SK-N-SH (cell line): ENCODE measurements at regions not wholly inside any gene's neighbourhood (a gene's known extent, or its start where the extent isn't known, plus 50 kb on each side); places are given as distances from the start of the nearest gene placed in this dataset.

Experiments
- CTCF ChIA-PET: fragments of 300-600, 350-600 bp; formaldehyde crosslinking; extraction: SDS; loops from one replicate; lab custom pipeline; 2021; lab: Yijun Ruan, JAX
- POLR2A ChIA-PET: fragments of 350-600 bp; sonication (Branson Sonifier 250); formaldehyde crosslinking; extraction: SDS; loops from one replicate; lab custom pipeline; 2020; ENCODE audit warnings: antibody characterized with exemption, inconsistent platforms; lab: Yijun Ruan, JAX
- DNase-seq: peaks from one replicate; pipeline ENCODE4 v3.0.0; 2012
- H2AFZ ChIP-seq: fragments of 200-600 bp; sonication (generic); 2 replicates; pipeline ENCODE4 v1.8.1; 2016; ENCODE audit warnings: antibody characterized with exemption, mild to moderate bottlenecking, low read depth
- H3F3A ChIP-seq: fragments of 200-600 bp; sonication (generic); replicated peaks from 2 replicates; pipeline ENCODE3; 2016; ENCODE audit warnings: antibody characterized with exemption, mild to moderate bottlenecking; ENCODE audit not compliant: insufficient read depth
- H3K27ac ChIP-seq, 2 experiments: fragments of 200-500 bp in 1 of 2; fragments of 200-600 bp in 1 of 2; sonication (Bioruptor generic) in 1 of 2; sonication (generic), shearing (Covaris generic) in 1 of 2; 2 replicates each; pipeline versions ENCODE4 v1.5.1 to v1.6.1; 2014 to 2016; ENCODE audit warnings: low read depth in 2 of 2, inconsistent platforms in 1 of 2, low read length in 1 of 2, mild to moderate bottlenecking in 1 of 2, mixed read lengths in 1 of 2
- H3K27me3 ChIP-seq: fragments of 200-600 bp; sonication (generic), shearing (Covaris generic); 2 replicates; pipeline ENCODE4 v1.6.1; 2016; ENCODE audit warnings: mixed run types; ENCODE audit not compliant: insufficient read depth
- H3K36me3 ChIP-seq, 2 experiments: fragments of 200-500 bp in 1 of 2; fragments of 200-600 bp in 1 of 2; sonication (Bioruptor generic) in 1 of 2; sonication (generic) in 1 of 2; replicated peaks in 1 of 2; 2 replicates each; pipeline versions ENCODE3 to v1.5.1; 2014 to 2016; ENCODE audit warnings: low read length in 1 of 2, mild to moderate bottlenecking in 1 of 2; ENCODE audit not compliant: insufficient read depth in 2 of 2, control insufficient read depth in 1 of 2
- H3K4me1 ChIP-seq, 2 experiments: fragments of 200-500 bp in 1 of 2; fragments of 200-600 bp in 1 of 2; sonication (Bioruptor generic) in 1 of 2; sonication (generic), shearing (Covaris generic) in 1 of 2; 2 replicates each; pipeline versions ENCODE4 v1.5.1 to v1.6.1; 2014 to 2016; ENCODE audit warnings: low read depth in 1 of 2, low read length in 1 of 2, mixed run types in 1 of 2; ENCODE audit not compliant: insufficient read depth in 2 of 2, control insufficient read depth in 1 of 2
- H3K4me2 ChIP-seq: fragments of 200-600 bp; sonication (generic), shearing (Covaris generic); 2 replicates; pipeline ENCODE4 v1.6.1; 2017; ENCODE audit warnings: mixed run types
- H3K4me3 ChIP-seq, 2 experiments: fragments of 200-500 bp in 1 of 2; fragments of 200-600 bp in 1 of 2; sonication (Bioruptor generic) in 1 of 2; sonication (generic), shearing (Covaris generic) in 1 of 2; 2 replicates each; pipeline versions ENCODE4 v1.5.1 to v1.8.1; 2014 to 2016; ENCODE audit warnings: low read depth in 2 of 2, inconsistent platforms in 1 of 2, low read length in 1 of 2, mild to moderate bottlenecking in 1 of 2, mixed read lengths in 1 of 2, moderate library complexity in 1 of 2
- H3K79me2 ChIP-seq: fragments of 200-600 bp; sonication (generic); 2 replicates; pipeline ENCODE4 v1.8.1; 2017; ENCODE audit warnings: mild to moderate bottlenecking; ENCODE audit not compliant: insufficient read depth
- H3K9ac ChIP-seq: fragments of 200-600 bp; sonication (generic); 2 replicates; pipeline ENCODE4 v1.6.1; 2017; ENCODE audit warnings: mixed run types
- H3K9me2 ChIP-seq: fragments of 200-600 bp; sonication (generic); 2 replicates; pipeline ENCODE4 v1.6.1; 2017; ENCODE audit warnings: mixed run types
- H3K9me3 ChIP-seq: fragments of 200-600 bp; sonication (generic); 2 replicates; pipeline ENCODE4 v1.6.1; 2017; ENCODE audit warnings: mixed run types, mild to moderate bottlenecking, moderate library complexity
- H4K20me1 ChIP-seq: fragments of 200-600 bp; sonication (generic); 2 replicates; pipeline ENCODE4 v1.6.1; 2017; ENCODE audit warnings: mild to moderate bottlenecking, mixed run types; ENCODE audit not compliant: insufficient read depth
- CHD2 ChIP-seq: fragments of 150-350 bp; IDR thresholded peaks from 2 replicates; pipeline ENCODE4 v1.6.1; 2018; ENCODE audit warnings: low read length; ENCODE audit not compliant: partially characterized antibody
- ELF1 ChIP-seq: IDR thresholded peaks from 2 replicates; pipeline ENCODE4 v1.4.0; 2012
- EP300 ChIP-seq, 2 experiments: IDR thresholded peaks; 2 replicates each; pipeline versions ENCODE4 v1.4.0 to v1.6.1; 2012; ENCODE audit warnings: borderline replicate concordance in 1 of 2, low read depth in 1 of 2, low read length in 1 of 2
- GABPA ChIP-seq: IDR thresholded peaks from 2 replicates; pipeline ENCODE4 v1.4.0; 2012; ENCODE audit warnings: low read depth, mild to moderate bottlenecking
- GATA2 ChIP-seq: sonication (generic); formaldehyde crosslinking; IDR thresholded peaks from 2 replicates; pipeline ENCODE4 v1.5.0; 2020; ENCODE audit warnings: mild to moderate bottlenecking, missing genetic modification reagents
- JUND ChIP-seq: IDR thresholded peaks from 2 replicates; pipeline ENCODE4 v1.4.0; 2012
- MXI1 ChIP-seq: IDR thresholded peaks from 2 replicates; pipeline ENCODE4 v1.6.1; 2012; ENCODE audit warnings: mild to moderate bottlenecking, low read depth, low read length, improper control_type of control experiment
- POLR2AphosphoS5 ChIP-seq: IDR thresholded peaks from 2 replicates; pipeline ENCODE4 v1.6.1; 2012; ENCODE audit warnings: low read depth, low read length
- RAD21 ChIP-seq: IDR thresholded peaks from 2 replicates; pipeline ENCODE4 v1.6.1; 2012; ENCODE audit warnings: mild to moderate bottlenecking, low read length
- SIN3A ChIP-seq: IDR thresholded peaks from 2 replicates; pipeline ENCODE4 v1.6.1; 2012; ENCODE audit warnings: low read depth, mild to moderate bottlenecking, low read length, moderate library complexity, borderline replicate concordance
- TAF1 ChIP-seq: IDR thresholded peaks from 2 replicates; pipeline ENCODE4 v1.6.1; 2012; ENCODE audit warnings: low read depth, mild to moderate bottlenecking, low read length, moderate library complexity, borderline replicate concordance
- TEAD4 ChIP-seq: IDR thresholded peaks from 2 replicates; pipeline ENCODE4 v1.4.0; 2012; ENCODE audit warnings: mild to moderate bottlenecking, borderline replicate concordance; ENCODE audit not compliant: insufficient read depth
- YY1 ChIP-seq: IDR thresholded peaks from 2 replicates; pipeline ENCODE4 v1.4.0; 2012; ENCODE audit warnings: low read depth, mild to moderate bottlenecking
- WGBS: methylation state at CpG from one replicate; pipeline ENCODE4 v1.1.6; 2017; ENCODE audit warnings: low lambda C conversion rate; 5-methylcytosine and 5-hydroxymethylcytosine counted together
- TF ChIP-seq, protein P1 (sequence below): IDR thresholded peaks from 2 replicates; pipeline ENCODE4 v1.4.0; 2012; ENCODE audit warnings: low read depth, borderline replicate concordance
- TF ChIP-seq, protein P2 (sequence below): IDR thresholded peaks from 2 replicates; pipeline ENCODE4; 2012
- TF ChIP-seq, protein P3 (sequence below): fragments of 200-600 bp; sonication (generic); IDR thresholded peaks from 2 replicates; pipeline ENCODE4 v1.6.1; 2017; ENCODE audit warnings: antibody characterized with exemption, mild to moderate bottlenecking, moderate library complexity

DNA sequence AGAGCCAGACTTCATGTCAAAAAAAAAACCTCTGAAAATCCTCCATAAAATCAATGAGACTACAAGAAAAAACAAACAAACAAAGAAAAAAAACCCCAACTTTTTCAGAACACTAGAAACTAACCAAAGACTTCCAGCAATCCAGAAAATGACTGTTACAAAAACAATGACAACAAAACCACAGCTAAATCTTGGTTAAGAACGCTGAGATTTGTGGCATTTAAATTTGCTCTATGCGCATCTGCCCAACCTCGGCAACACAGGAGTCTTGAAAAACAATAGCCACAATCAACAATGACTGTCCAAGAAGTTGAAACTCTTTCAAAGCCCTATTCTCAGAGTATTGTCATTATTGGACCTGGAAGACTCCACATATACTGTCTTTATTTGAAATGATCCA, 402.4 kb downstream of the ZFHX3 start:
- ChIA-PET POLR2A (no interaction called here), CTCF (no interaction called here)
- no peak for DNase-seq
- Histone ChIP-seq H3K9me2 (no peaks in the 10 kb centered on the region), H3K4me1 (no peaks in the 10 kb centered on the region), H3K27ac (no peak overlapping the region), H3K9ac (no peak overlapping the region), H3K36me3 (no peaks in the 10 kb centered on the region), H3K4me3 (no peak overlapping the region), H3K27me3 (no peaks in the 10 kb centered on the region), H3K4me2 (no peak overlapping the region), H3K79me2 (no peaks in the 10 kb centered on the region), H3K9me3 (no peaks in the 10 kb centered on the region), H4K20me1 (no peaks in the 10 kb centered on the region), H2AFZ (no peak overlapping the region), H3F3A (peaks cover 4% of the 10 kb centered on the region)
- TF ChIP-seq, protein P1, sequence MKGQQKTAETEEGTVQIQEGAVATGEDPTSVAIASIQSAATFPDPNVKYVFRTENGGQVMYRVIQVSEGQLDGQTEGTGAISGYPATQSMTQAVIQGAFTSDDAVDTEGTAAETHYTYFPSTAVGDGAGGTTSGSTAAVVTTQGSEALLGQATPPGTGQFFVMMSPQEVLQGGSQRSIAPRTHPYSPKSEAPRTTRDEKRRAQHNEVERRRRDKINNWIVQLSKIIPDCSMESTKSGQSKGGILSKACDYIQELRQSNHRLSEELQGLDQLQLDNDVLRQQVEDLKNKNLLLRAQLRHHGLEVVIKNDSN = no peak
- TF ChIP-seq JUND (no peak), TEAD4 (no peak)
- 94% methylated on average over 3 of the region's 3 CpGs for WGBS

DNA sequence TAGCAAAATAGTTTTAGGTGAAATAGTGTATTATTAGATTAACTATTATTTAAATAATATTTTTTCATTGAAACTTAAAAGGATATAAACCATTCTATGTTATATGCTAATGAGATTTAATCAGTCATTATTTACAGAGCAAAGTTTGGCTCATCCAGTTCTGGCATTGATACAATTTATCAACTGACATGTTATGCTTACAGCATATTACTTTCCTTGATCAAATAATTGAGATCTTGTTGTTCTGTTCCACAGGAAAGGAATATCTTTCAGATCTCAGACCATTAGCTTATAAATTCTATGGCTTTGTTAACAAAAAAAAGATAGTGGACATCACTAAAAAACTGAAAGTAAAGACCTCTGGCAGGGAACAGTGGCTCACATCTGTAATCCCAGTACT, 403.0 kb downstream of the ZFHX3 start:
- CTCF ChIA-PET = interaction anchor here (1.2 kb wide), 1 partner anchor 14 kb away, joined by 3 read pairs; no protein-coding TSS in a partner anchor

DNA sequence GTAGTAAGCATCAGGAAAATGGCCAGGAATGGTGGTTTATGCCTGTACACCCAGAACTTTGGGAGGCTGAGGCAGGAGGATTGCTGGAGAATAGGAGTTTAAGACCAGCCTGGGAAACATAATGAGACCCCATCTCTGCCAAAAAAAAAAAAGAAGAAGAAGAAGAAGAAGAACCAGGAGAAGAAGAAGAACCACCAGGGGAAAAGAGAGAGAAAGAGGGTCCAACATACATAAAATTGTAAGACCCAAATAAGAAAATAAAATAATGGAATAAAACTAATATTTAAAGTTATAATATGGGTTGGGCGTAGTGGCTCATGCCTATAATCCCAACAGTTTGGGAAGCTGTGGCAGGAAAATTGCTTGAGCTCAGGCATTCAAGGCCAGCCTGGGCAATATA, 408.4 kb downstream of the ZFHX3 start:
- no peaks in the 10 kb centered on the region for H3K9me3 ChIP-seq
- H3K4me2 ChIP-seq = no peak overlapping the region
- peaks cover 4% of the 10 kb centered on the region for H3F3A ChIP-seq
- H3K4me1 ChIP-seq = peaks cover 3 to 4% of the 10 kb centered on the region in 2 experiments; a peak in 2 of 4 replicates
- H3K4me3 ChIP-seq = no peak overlapping the region
- H3K79me2 ChIP-seq = no peaks in the 10 kb centered on the region
- DNase-seq = no peak
- no peaks in the 10 kb centered on the region for H3K27me3 ChIP-seq
- 85% methylated on average over 1 of the region's 1 CpG for WGBS
- H3K9me2 ChIP-seq = no peaks in the 10 kb centered on the region
- no peaks in the 10 kb centered on the region for H3K36me3 ChIP-seq
- no peak overlapping the region for H3K9ac ChIP-seq
- no peak overlapping the region for H3K27ac ChIP-seq
- no peak for TF ChIP-seq CHD2
- TF ChIP-seq POLR2AphosphoS5 = no peak
- no peak for TF ChIP-seq SIN3A
- TF ChIP-seq YY1 = no peak
- no peak for TF ChIP-seq TAF1
- TF ChIP-seq, protein P2, sequence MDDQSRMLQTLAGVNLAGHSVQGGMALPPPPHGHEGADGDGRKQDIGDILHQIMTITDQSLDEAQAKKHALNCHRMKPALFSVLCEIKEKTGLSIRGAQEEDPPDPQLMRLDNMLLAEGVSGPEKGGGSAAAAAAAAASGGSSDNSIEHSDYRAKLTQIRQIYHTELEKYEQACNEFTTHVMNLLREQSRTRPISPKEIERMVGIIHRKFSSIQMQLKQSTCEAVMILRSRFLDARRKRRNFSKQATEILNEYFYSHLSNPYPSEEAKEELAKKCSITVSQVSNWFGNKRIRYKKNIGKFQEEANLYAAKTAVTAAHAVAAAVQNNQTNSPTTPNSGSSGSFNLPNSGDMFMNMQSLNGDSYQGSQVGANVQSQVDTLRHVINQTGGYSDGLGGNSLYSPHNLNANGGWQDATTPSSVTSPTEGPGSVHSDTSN = no peak
- TF ChIP-seq EP300 (IDR thresholded peaks at IDR 0.05; ENCODE audit: borderline replicate concordance in 1 of 2, low read depth in 1 of 2, low read length in 1 of 2) = no peak
- no peak for TF ChIP-seq GATA2 (CRISPR knock-in tag)
- TF ChIP-seq, protein P3, sequence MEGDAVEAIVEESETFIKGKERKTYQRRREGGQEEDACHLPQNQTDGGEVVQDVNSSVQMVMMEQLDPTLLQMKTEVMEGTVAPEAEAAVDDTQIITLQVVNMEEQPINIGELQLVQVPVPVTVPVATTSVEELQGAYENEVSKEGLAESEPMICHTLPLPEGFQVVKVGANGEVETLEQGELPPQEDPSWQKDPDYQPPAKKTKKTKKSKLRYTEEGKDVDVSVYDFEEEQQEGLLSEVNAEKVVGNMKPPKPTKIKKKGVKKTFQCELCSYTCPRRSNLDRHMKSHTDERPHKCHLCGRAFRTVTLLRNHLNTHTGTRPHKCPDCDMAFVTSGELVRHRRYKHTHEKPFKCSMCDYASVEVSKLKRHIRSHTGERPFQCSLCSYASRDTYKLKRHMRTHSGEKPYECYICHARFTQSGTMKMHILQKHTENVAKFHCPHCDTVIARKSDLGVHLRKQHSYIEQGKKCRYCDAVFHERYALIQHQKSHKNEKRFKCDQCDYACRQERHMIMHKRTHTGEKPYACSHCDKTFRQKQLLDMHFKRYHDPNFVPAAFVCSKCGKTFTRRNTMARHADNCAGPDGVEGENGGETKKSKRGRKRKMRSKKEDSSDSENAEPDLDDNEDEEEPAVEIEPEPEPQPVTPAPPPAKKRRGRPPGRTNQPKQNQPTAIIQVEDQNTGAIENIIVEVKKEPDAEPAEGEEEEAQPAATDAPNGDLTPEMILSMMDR = no peak
- ChIA-PET CTCF (no interaction called here), POLR2A (no interaction called here)
- H2AFZ ChIP-seq = no peak overlapping the region
- no peaks in the 10 kb centered on the region for H4K20me1 ChIP-seq

More for the DNA sequence above, 403.0 kb downstream of the ZFHX3 start:
- Histone ChIP-seq H3K9ac (no peak overlapping the region), H3F3A (peaks cover 4% of the 10 kb centered on the region), H3K79me2 (no peaks in the 10 kb centered on the region), H3K9me3 (no peaks in the 10 kb centered on the region), H3K4me2 (no peak overlapping the region), H3K4me3 (no peak overlapping the region), H3K27me3 (no peaks in the 10 kb centered on the region), H3K4me1 (no peaks in the 10 kb centered on the region), H2AFZ (no peak overlapping the region), H3K36me3 (no peaks in the 10 kb centered on the region), H3K27ac (no peak overlapping the region), H4K20me1 (no peaks in the 10 kb centered on the region), H3K9me2 (no peaks in the 10 kb centered on the region)
- TF ChIP-seq GABPA (no peak), POLR2AphosphoS5 (no peak), ELF1 (no peak), RAD21 (no peak), TAF1 (no peak), MXI1 (no peak), JUND (no peak)
- no peak for DNase-seq
- POLR2A ChIA-PET = no interaction called here
